Calu3 (cell line): ENCODE measurements at regions not wholly inside any gene's neighbourhood (a gene's known extent, or its start where the extent isn't known, plus 50 kb on each side); places are given as distances from the start of the nearest gene placed in this dataset.

Experiments used
- BruUV-seq: library from RNA; stranded (reverse); fragments of 400-500 nt; replicated peaks from 2 replicates; lab custom pipeline; 2021; lab: Mats Ljungman, UMichigan
- CTCF ChIA-PET: fragments of 300-600 bp; sonication (Branson Sonifier 250); formaldehyde crosslinking; loops from one replicate; lab custom pipeline; 2022; ENCODE audit warnings: antibody characterized with exemption; lab: Charles Lee
- DNase-seq: peaks from one replicate; pipeline ENCODE4 v3.0.0; 2022
- H3K27ac Mint-ChIP-seq: one replicate; pipeline ENCODE4 v1.8.0; 2022; ENCODE audit warnings: mixed read lengths; ENCODE audit not compliant: unreplicated experiment
- H3K27me3 Mint-ChIP-seq: one replicate; pipeline ENCODE4 v1.8.0; 2022; ENCODE audit warnings: mixed read lengths; ENCODE audit not compliant: unreplicated experiment
- H3K36me3 Mint-ChIP-seq: one replicate; pipeline ENCODE4 v1.8.0; 2022; ENCODE audit warnings: mild to moderate bottlenecking, moderate library complexity, mixed read lengths; ENCODE audit not compliant: insufficient read depth, unreplicated experiment
- H3K4me1 Mint-ChIP-seq: one replicate; pipeline ENCODE4 v1.8.0; 2022; ENCODE audit warnings: mild to moderate bottlenecking, low read depth, mixed read lengths; ENCODE audit not compliant: unreplicated experiment
- H3K4me3 Mint-ChIP-seq: one replicate; pipeline ENCODE4 v1.8.0; 2022; ENCODE audit warnings: mild to moderate bottlenecking, low read depth, moderate library complexity, mixed read lengths; ENCODE audit not compliant: unreplicated experiment
- H3K9me3 Mint-ChIP-seq: one replicate; pipeline ENCODE4 v1.8.0; 2022; ENCODE audit warnings: low read depth, mixed read lengths; ENCODE audit not compliant: unreplicated experiment
- CTCF ChIP-seq: fragments of 200-600 bp; IDR thresholded peaks from one replicate; pipeline ENCODE4 v1.8.0; 2022; ENCODE audit warnings: antibody characterized with exemption; ENCODE audit not compliant: unreplicated experiment
- intact Hi-C: fragments of 100-400 bp; cut with micrococcal nuclease; formaldehyde crosslinking; loops from one replicate; pipeline ENCODE4 v1.10.0; 2022; ENCODE audit not compliant: unreplicated experiment

DNA sequence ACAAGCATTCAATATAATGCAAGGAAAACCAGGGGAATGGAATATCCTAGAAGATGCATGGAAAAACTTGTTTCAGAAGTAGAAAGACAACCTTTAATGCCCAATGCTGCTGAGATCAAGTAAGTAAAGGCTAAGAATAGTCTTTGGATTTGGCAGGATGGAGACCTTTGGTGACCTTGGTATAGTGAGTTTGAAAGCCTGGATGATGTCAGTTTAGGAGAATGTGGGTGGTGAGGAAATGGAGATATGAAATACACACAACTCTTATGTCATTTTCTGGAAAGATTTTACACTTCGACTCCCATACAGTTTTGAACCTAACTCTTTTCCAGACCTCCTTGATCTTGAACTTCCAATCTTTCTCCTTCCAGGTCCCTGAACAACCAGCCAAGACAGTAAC is 185.7 kb downstream of the TFEC start:
- H3K4me1 Mint-ChIP-seq, result peaks cover 14% of the 10 kb centered on the region
- DNase-seq, result no peak
- H3K27ac Mint-ChIP-seq, result no peak overlapping the region
- no peaks in the 10 kb centered on the region for H3K36me3 Mint-ChIP-seq
- CTCF ChIA-PET, result no interaction called here
- TF ChIP-seq CTCF, result no peak
- no peaks in the 10 kb centered on the region for H3K9me3 Mint-ChIP-seq
- no TSS peak for BruUV-seq
- no peaks in the 10 kb centered on the region for H3K27me3 Mint-ChIP-seq
- intact Hi-C loops, result no loop called here
- H3K4me3 Mint-ChIP-seq, result no peak overlapping the region

DNA sequence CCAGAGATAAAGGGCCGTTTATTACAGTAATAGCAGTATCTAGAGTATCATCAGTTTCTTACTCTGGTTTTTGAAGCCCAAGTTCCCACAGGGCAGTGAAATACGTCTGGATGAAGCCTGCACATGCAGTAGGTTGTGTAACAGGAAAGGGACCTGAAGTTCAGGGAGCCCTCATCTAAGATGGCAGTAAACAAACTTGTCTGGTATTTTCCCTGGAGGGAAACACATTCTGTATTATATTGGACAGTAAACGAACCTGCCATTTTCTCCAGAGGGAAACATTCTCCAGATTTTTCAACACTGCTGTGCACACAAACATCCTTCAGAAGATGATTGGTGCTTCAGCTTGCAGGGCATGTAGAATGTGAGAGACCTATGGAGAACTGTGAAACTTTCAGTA is 189.9 kb downstream of the TFEC start:
- DNase-seq, result no peak
- H3K4me3 Mint-ChIP-seq, result no peak overlapping the region

DNA sequence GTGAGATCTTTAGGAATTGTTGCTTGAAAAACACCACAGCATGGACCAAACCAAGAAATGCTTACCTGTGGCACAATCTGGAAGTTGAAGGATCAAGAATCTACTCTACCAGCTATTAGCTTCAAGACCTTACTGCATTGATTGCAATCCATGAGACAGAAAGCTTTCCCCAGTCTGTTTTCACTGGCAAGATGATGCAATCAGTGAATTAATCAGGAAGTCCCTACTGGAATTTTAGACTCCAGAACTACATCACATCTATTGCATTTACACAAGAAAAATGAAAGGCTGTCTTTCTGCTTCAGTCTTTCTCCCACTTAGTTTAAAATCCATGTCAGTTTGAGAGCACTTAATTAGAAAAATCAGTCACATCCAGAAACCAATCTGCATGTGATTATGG is 191.7 kb downstream of the TFEC start:
- no peak for TF ChIP-seq CTCF
- no peaks in the 10 kb centered on the region for H3K36me3 Mint-ChIP-seq
- intact Hi-C loops, result no loop called here
- H3K4me3 Mint-ChIP-seq, result no peak overlapping the region
- CTCF ChIA-PET, result no interaction called here
- H3K4me1 Mint-ChIP-seq, result no peaks in the 10 kb centered on the region
- H3K27me3 Mint-ChIP-seq, result no peaks in the 10 kb centered on the region
- BruUV-seq, result no TSS peak
- H3K9me3 Mint-ChIP-seq, result no peaks in the 10 kb centered on the region
- no peak for DNase-seq
- H3K27ac Mint-ChIP-seq, result no peak overlapping the region

More for the DNA sequence above, 189.9 kb downstream of the TFEC start:
- TF ChIP-seq CTCF, result no peak
- H3K9me3 Mint-ChIP-seq, result no peaks in the 10 kb centered on the region
- no peaks in the 10 kb centered on the region for H3K36me3 Mint-ChIP-seq
- no peaks in the 10 kb centered on the region for H3K27me3 Mint-ChIP-seq
- no TSS peak for BruUV-seq
- CTCF ChIA-PET, result no interaction called here
- H3K27ac Mint-ChIP-seq, result no peak overlapping the region
- intact Hi-C loops, result no loop called here
- peaks cover 14% of the 10 kb centered on the region for H3K4me1 Mint-ChIP-seq

- no peaks in the 10 kb centered on the region for H3K9me3 Mint-ChIP-seq
- DNase-seq, result no peak
- no peaks in the 10 kb centered on the region for H3K4me1 Mint-ChIP-seq
- no peaks in the 10 kb centered on the region for H3K27me3 Mint-ChIP-seq
- intact Hi-C loops, result no loop called here
- H3K36me3 Mint-ChIP-seq, result no peaks in the 10 kb centered on the region
- H3K27ac Mint-ChIP-seq, result no peak overlapping the region
- no peak overlapping the region for H3K4me3 Mint-ChIP-seq
- CTCF ChIA-PET, result no interaction called here
- BruUV-seq, result no TSS peak
- TF ChIP-seq CTCF, result no peak
Measured at GRCh38 chr7:115831371-115831770, 199.2 kb downstream of the TFEC start.
